BLaER1 (cell line): ENCODE measurements at regions not wholly inside any gene's neighbourhood (a gene's known extent, or its start where the extent isn't known, plus 50 kb on each side); places are given as distances from the start of the nearest gene placed in this dataset.

Experiments
- H3K27ac ChIP-seq: shearing (Covaris generic); formaldehyde crosslinking; 2 replicates; pipeline ENCODE4 v1.8.1; 2022
- H3K27me3 ChIP-seq: shearing (Covaris generic); formaldehyde crosslinking; 2 replicates; pipeline ENCODE4 v1.8.1; 2022
- H3K36me3 ChIP-seq: shearing (Covaris generic); formaldehyde crosslinking; 2 replicates; pipeline ENCODE4 v1.8.1; 2022
- H3K4me1 ChIP-seq: shearing (Covaris generic); formaldehyde crosslinking; 2 replicates; pipeline ENCODE4 v1.8.1; 2022
- H3K4me2 ChIP-seq: shearing (Covaris generic); formaldehyde crosslinking; 2 replicates; pipeline ENCODE4 v1.8.1; 2022
- H3K4me3 ChIP-seq: shearing (Covaris generic); formaldehyde crosslinking; 2 replicates; pipeline ENCODE4 v1.8.1; 2022
- H3K9ac ChIP-seq: shearing (Covaris generic); formaldehyde crosslinking; 2 replicates; pipeline ENCODE4 v1.8.1; 2022
- H3K9me3 ChIP-seq: shearing (Covaris generic); formaldehyde crosslinking; 2 replicates; pipeline ENCODE4 v1.8.1; 2022
- H4K20me1 ChIP-seq: shearing (Covaris generic); formaldehyde crosslinking; 2 replicates; pipeline ENCODE4 v1.8.1; 2022
- Cebpa-rat ChIP-seq: shearing (Covaris generic); IDR thresholded peaks from 2 replicates; pipeline ENCODE4 v1.8.1; 2022

DNA sequence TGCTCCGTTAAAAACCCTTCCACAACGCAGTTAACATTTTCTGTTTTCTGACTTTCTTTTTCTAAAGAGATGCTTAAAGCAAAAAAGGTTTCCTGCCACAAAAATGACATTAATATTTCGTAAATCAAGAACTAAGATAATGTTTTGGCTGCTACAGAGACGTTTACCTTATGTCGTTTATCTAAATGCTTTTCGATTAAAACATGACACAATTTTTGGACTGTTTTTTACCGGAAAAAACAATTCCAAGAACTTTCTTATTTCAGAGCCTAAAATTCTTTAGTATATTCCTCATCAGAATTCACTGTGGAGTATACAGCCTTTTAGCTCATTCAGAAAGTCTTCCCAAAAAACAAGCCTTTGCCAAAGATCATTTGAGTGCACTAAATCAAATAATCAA lies 278.0 kb upstream of the TCF4 start:
- Histone ChIP-seq H3K27ac (no peak overlapping the region), H3K4me2 (no peak overlapping the region), H3K27me3 (no peaks in the 10 kb centered on the region), H3K9me3 (0 out of 2 replicates have a peak, but pooled peaks cover 7% of the 10 kb centered on the region), H3K9ac (no peak overlapping the region), H3K36me3 (no peaks in the 10 kb centered on the region), H3K4me1 (no peaks in the 10 kb centered on the region), H3K4me3 (no peak overlapping the region), H4K20me1 (no peaks in the 10 kb centered on the region)
- no peak for TF ChIP-seq Cebpa-rat

DNA sequence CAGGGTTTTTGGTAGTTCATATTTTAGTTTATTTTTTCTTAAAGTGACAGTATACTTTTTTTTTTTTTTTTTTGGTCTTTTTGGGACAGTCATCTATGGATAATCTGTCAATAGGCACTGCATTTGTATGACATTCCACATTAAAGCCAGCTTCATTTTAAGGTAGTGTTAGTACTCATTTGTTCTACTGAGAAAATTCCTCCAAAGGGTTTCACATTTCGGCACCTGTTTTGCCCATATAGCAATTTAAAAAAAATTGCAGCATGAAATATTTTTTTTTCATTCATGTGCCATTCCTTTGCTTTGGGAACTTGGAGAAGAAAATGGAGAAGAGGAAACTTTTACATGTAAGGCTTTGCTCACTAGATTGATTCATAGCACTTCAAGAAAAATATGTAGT lies 276.3 kb upstream of the TCF4 start:
- TF ChIP-seq Cebpa-rat: no peak
- Histone ChIP-seq H3K27ac (no peak overlapping the region), H3K9me3 (0 out of 2 replicates have a peak, but pooled peaks cover 7% of the 10 kb centered on the region), H3K36me3 (no peaks in the 10 kb centered on the region), H3K4me3 (no peak overlapping the region), H3K4me1 (peaks cover 3% of the 10 kb centered on the region), H4K20me1 (no peaks in the 10 kb centered on the region), H3K9ac (no peak overlapping the region), H3K4me2 (no peak overlapping the region), H3K27me3 (no peaks in the 10 kb centered on the region)

DNA sequence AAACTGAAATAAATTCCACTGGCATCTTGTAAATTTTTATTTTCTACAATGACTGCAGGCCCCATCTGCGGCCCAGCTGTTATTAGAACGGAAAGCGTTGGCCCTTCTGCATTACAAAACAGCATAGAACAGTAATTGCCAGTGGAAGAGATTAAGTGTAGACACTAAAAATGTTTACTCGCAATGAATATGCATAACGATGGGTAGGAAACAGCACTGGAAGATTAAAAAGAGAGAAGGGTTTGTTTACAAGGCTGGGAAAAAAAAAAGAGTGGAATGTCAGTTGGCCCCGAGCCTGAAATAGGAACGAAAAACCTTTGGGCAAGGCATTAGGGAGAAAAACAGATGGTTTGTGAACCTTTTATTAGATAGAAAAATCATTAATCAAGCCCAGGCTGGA lies 275.9 kb upstream of the TCF4 start:
- H3K4me3 ChIP-seq: no peak overlapping the region
- H3K36me3 ChIP-seq: no peaks in the 10 kb centered on the region
- no peak overlapping the region for H3K4me2 ChIP-seq
- TF ChIP-seq Cebpa-rat: no peak
- no peaks in the 10 kb centered on the region for H3K27me3 ChIP-seq
- H3K27ac ChIP-seq: no peak overlapping the region
- H3K4me1 ChIP-seq: peaks cover 7% of the 10 kb centered on the region
- 0 out of 2 replicates have a peak, but pooled peaks cover 7% of the 10 kb centered on the region for H3K9me3 ChIP-seq
- no peak overlapping the region for H3K9ac ChIP-seq
- H4K20me1 ChIP-seq: no peaks in the 10 kb centered on the region

DNA sequence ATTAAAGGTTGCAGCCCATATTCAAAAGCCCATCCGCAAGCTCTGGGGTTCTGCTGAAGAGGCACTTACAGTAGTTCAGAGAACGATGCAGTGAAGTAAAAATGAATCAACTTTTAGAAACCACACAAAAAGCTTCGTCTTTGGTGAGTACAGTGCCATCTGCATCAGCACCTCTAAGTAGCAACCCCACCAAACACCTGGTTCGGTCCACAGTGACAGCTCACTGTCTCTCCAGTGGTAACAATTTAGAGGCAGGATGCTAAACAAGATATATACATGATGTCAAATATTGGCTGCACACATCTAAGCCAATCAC lies 275.4 kb upstream of the TCF4 start:
- Histone ChIP-seq H3K36me3 (no peaks in the 10 kb centered on the region), H3K27ac (no peak overlapping the region), H3K9me3 (0 out of 2 replicates have a peak, but pooled peaks cover 7% of the 10 kb centered on the region), H3K4me3 (no peak overlapping the region), H3K27me3 (no peaks in the 10 kb centered on the region), H4K20me1 (no peaks in the 10 kb centered on the region), H3K4me1 (peaks cover 12% of the 10 kb centered on the region), H3K9ac (no peak overlapping the region), H3K4me2 (no peak overlapping the region)
- no peak for TF ChIP-seq Cebpa-rat

DNA sequence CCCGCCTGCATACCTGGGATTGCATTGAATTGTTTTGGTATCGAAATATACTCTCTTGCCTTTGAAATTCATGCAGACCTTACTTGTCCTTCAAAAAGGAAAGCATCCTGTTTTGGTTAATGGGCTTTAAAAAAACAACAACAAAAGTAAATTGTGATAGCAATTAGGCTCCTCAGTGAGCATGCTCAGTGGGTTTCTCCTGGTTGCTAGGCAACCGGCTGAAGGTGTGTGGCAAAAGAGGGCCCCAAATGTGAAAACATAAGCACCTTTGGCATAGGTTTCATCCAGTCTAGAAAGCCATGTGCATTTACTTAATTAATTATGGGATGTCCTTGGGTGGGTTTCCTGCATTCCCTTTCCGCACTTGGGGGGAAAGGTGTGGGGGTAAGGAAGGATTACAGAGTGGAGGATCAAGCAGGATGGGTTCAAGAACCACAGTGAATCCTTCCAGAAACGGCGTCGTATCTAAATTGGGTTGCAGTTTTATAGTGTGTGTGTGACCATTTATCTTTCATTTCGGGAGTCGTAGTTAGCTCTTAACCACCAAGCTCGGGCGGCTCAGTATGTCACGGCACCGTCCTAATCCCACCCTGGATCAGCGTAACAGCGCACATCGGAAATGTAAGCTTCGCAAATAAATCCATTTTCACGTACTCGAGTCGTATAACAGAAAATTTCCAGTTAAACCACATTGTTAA lies 274.9 kb upstream of the TCF4 start:
- Histone ChIP-seq H3K4me2 (no peak overlapping the region), H3K4me3 (no peak overlapping the region), H3K27me3 (no peaks in the 10 kb centered on the region), H3K36me3 (no peaks in the 10 kb centered on the region), H3K4me1 (peaks cover 17% of the 10 kb centered on the region), H4K20me1 (no peaks in the 10 kb centered on the region), H3K9me3 (0 out of 2 replicates have a peak, but pooled peaks cover 7% of the 10 kb centered on the region), H3K9ac (no peak overlapping the region), H3K27ac (no peak overlapping the region)
- TF ChIP-seq Cebpa-rat: no peak

DNA sequence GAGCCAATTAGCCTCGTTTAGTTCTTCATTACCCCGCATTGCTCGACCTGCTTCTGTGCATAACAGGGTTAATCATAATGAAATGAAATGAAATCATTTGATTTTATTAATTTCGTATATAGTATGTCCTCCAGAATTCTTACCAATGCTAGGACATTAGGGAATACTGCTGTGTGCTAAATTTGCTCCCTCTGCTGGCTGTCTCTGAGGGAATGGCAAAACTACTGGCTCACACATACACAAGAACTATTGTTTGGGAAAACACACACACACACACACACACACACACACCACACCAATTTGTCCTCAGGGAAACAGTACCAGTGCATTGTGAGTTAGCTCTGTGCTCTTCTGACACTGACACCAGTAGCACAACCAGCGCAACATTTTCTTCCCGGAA lies 273.3 kb upstream of the TCF4 start:
- Histone ChIP-seq H3K9me3 (0 out of 2 replicates have a peak, but pooled peaks cover 7% of the 10 kb centered on the region), H3K4me3 (no peak overlapping the region), H3K36me3 (no peaks in the 10 kb centered on the region), H3K4me2 (no peak overlapping the region), H3K27me3 (no peaks in the 10 kb centered on the region), H3K4me1 (peaks cover 18% of the 10 kb centered on the region), H4K20me1 (no peaks in the 10 kb centered on the region), H3K9ac (no peak overlapping the region), H3K27ac (no peak overlapping the region)
- TF ChIP-seq Cebpa-rat: no peak

DNA sequence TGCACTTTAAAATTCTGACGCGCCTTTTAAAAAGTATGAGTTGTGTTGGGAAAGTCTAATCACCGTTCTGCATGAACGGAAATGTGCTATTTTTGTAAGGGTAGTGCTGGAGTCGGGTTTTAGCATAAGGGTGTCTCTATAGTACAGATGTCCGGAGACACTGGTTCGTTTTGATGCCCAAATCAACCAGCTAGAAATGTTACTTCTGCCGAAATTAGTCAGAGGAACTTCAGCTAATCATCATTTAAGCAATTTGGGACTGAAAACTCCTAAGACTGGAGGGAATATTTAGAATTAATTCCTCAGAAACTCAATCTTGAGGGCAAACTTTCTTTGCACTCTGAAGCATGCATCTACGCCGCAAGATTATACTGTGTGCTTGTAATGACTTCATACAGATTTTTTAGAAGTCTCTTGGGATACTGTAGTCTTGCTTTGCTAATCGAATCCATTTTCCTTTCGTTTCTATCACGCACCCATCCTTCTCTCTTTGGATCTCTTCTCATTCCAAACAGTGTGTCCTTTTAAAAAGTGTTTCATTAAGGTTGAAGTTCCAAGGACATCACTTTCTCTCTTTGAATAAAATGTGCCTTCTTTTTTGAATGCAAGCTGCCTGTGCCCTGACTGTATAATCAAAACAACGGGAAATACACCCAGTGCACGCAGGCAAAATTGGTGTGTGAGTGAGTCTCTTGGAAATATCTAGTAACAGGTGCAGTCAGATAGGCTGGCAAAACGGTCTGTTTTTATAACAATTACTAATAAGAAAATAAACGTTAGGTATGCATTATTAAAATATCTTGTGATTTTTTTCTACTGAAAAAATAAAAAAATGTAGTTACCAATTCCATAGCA lies 270.9 kb upstream of the TCF4 start:
- Histone ChIP-seq H3K27ac (no peak overlapping the region), H3K4me1 (peaks cover 18% of the 10 kb centered on the region), H3K4me3 (peak overlapping the region; percentile 35; the same call in 1 of the 2 replicates), H3K4me2 (peak overlapping the region; percentile 69), H3K27me3 (no peaks in the 10 kb centered on the region), H3K9ac (0 out of 2 replicates have a peak overlapping the region, but pooled peaks have one; percentile 2), H3K36me3 (no peaks in the 10 kb centered on the region), H3K9me3 (0 out of 2 replicates have a peak, but pooled peaks cover 7% of the 10 kb centered on the region), H4K20me1 (no peaks in the 10 kb centered on the region)
- TF ChIP-seq Cebpa-rat: no peak

DNA sequence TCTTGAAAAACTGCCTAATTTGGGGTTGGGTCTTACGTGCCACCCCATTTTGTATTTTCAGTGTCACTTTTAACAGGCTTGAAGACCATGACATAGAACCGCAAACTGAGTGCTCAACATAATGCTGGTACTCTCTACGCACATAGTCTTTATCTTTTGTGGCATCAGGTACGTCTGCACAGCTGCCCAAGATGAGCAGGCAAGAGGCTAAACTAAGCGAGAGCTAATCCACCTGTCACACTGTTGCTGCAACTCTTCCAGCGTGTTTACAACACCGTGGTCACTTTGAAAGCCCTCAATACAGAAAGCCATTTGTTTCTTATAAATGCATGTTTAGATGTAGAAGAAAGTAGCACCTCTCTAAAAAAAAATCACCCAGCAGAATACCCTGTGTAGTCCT lies 270.0 kb upstream of the TCF4 start:
- no peak for TF ChIP-seq Cebpa-rat
- Histone ChIP-seq H3K4me3 (no peak overlapping the region), H4K20me1 (no peaks in the 10 kb centered on the region), H3K4me1 (peaks cover 18% of the 10 kb centered on the region), H3K9ac (no peak overlapping the region), H3K27ac (no peak overlapping the region), H3K9me3 (0 out of 2 replicates have a peak, but pooled peaks cover 4% of the 10 kb centered on the region), H3K27me3 (no peaks in the 10 kb centered on the region), H3K36me3 (no peaks in the 10 kb centered on the region), H3K4me2 (peak overlapping the region; percentile 69)

DNA sequence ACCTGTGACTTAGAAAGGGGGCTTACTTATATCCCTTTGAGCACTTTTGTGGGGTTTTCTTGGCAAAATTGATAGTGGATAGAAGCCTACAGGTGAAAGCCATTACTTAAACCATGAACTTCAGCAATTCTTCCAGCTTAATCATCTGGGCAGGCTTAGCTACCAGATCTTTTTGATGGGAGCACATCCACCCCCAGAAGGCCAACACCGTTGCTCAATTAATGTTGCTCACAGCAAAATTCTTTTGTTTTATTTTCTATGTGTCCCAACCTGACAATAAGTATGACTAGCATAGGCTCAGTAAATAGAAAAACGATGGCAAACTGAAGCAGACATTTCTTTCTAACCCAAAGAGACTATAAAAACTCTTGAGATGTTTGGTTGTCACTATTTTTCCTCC lies 269.4 kb upstream of the TCF4 start:
- no peak for TF ChIP-seq Cebpa-rat
- H4K20me1 ChIP-seq: no peaks in the 10 kb centered on the region
- H3K36me3 ChIP-seq: no peaks in the 10 kb centered on the region
- H3K4me3 ChIP-seq: no peak overlapping the region
- no peaks in the 10 kb centered on the region for H3K27me3 ChIP-seq
- H3K9me3 ChIP-seq: no peaks in the 10 kb centered on the region
- peaks cover 18% of the 10 kb centered on the region for H3K4me1 ChIP-seq
- no peak overlapping the region for H3K9ac ChIP-seq
- no peak overlapping the region for H3K27ac ChIP-seq
- H3K4me2 ChIP-seq: no peak overlapping the region

DNA sequence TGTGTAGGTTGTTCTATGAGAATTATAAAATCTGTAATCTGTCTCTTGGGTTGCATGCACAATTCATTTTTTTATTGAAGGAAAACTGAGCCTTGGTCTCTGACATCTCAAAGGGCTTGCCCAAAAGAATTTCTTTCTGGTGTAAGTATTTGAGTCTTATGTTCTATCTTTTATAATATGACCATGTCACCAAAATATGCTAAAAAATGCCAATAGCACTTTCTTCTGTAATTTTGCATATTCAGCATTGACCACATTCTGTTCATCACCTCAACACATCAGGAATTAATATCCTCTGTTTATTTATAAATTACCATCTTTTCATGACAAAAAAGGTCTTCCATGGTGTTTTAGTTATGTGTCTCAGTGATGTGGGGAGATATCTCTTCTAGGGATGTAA lies 268.7 kb upstream of the TCF4 start:
- no peaks in the 10 kb centered on the region for H3K9me3 ChIP-seq
- H3K27me3 ChIP-seq: no peaks in the 10 kb centered on the region
- no peak overlapping the region for H3K4me3 ChIP-seq
- H3K27ac ChIP-seq: no peak overlapping the region
- no peak for TF ChIP-seq Cebpa-rat
- H3K4me2 ChIP-seq: no peak overlapping the region
- H3K9ac ChIP-seq: no peak overlapping the region
- no peaks in the 10 kb centered on the region for H4K20me1 ChIP-seq
- no peaks in the 10 kb centered on the region for H3K36me3 ChIP-seq
- H3K4me1 ChIP-seq: peaks cover 18% of the 10 kb centered on the region
